ENCODE measurements at regions not wholly inside any gene's neighbourhood (a gene's known extent, or its start where the extent isn't known, plus 50 kb on each side); places are given as distances from the start of the nearest gene placed in this dataset.

GRCh38 chr15:81060907-81061306 is 60.2 kb downstream of the TLNRD1 start (continued):
- TF ChIP-seq ZNF362 (tag by site-specific recombination; IDR thresholded peaks at IDR 0.05) (no peak), ZNF639 (tag by site-specific recombination; IDR thresholded peaks at IDR 0.05) (no peak), ZNF777 (tag by site-specific recombination; IDR thresholded peaks at IDR 0.05; ENCODE audit: borderline replicate concordance) (no peak), BCL6B (tag by site-specific recombination; IDR thresholded peaks at IDR 0.05) (no peak), ZNF621 (tag by site-specific recombination; IDR thresholded peaks at IDR 0.05) (no peak), CTCF (tag by site-specific recombination; IDR thresholded peaks at IDR 0.05) (no peak), AEBP2 (tag by site-specific recombination; IDR thresholded peaks at IDR 0.05; ENCODE audit: borderline replicate concordance) (no peak)

- CTCF ChIA-PET, result interaction anchor here (1.9 kb wide), 1 partner anchor 11 kb away, joined by 4 read pairs; no protein-coding TSS in a partner anchor
- Histone ChIP-seq H3K9me3 (ENCODE audit: control insufficient read depth, insufficient read depth, low read depth, low read length) (no peaks in the 10 kb centered on the region), H3K36me3 (ENCODE audit: control insufficient read depth in 2 of 2, insufficient read depth in 1 of 2, low read length in 2 of 2) (no peaks in the 10 kb centered on the region), H3K27ac (ENCODE audit: extremely low read depth, low read depth, low read length) (no peak overlapping the region), H3K4me3 (ENCODE audit: low read depth, low read length) (no peak overlapping the region), H3K4me1 (ENCODE audit: control insufficient read depth, insufficient read depth, low read length) (no peaks in the 10 kb centered on the region)
- POLR2A ChIA-PET, result no interaction called here
- TF ChIP-seq ZNF184 (tag by site-specific recombination; IDR thresholded peaks at IDR 0.05) (no peak), ZNF280D (tag by site-specific recombination; IDR thresholded peaks at IDR 0.05) (no peak), PRDM4 (tag by site-specific recombination; IDR thresholded peaks at IDR 0.05) (no peak), ZBTB6 (tag by site-specific recombination; IDR thresholded peaks at IDR 0.05) (no peak), ZFP69B (tag by site-specific recombination; IDR thresholded peaks at IDR 0.05) (no peak), ZNF398 (tag by site-specific recombination; IDR thresholded peaks at IDR 0.05) (no peak), ZBTB21 (tag by site-specific recombination; IDR thresholded peaks at IDR 0.05) (no peak), ZNF664 (tag by site-specific recombination; IDR thresholded peaks at IDR 0.05) (no peak), ZNF366 (tag by site-specific recombination; conservative IDR thresholded peaks at IDR 0.05) (no peak), ZNF488 (tag by site-specific recombination; IDR thresholded peaks at IDR 0.05) (no peak)
These were observed 60.9 kb downstream of the TLNRD1 start for GRCh38 chr15:81061490-81062253.

All from HEK293 (cell line).